ENCODE measurements at regions not wholly inside any gene's neighbourhood (a gene's known extent, or its start where the extent isn't known, plus 50 kb on each side); places are given as distances from the start of the nearest gene placed in this dataset.

GRCh38 chrX:27893871-27894270, 86.1 kb downstream of the MAGEB10 start:
- no peak overlapping the region for H3K4me3 ChIP-seq (ENCODE audit: low read length)
- TF ChIP-seq CTCF (conservative IDR thresholded peaks at IDR 0.05; ENCODE audit: low read depth, low read length), result no peak
- DNase-seq (ENCODE audit: low read depth), result no peak

- TF ChIP-seq CTCF (conservative IDR thresholded peaks at IDR 0.05; ENCODE audit: low read depth, low read length), result no peak
- H3K4me3 ChIP-seq (ENCODE audit: low read length), result no peak overlapping the region
- no peak for DNase-seq (ENCODE audit: low read depth)
Observed at GRCh38 chrX:27893211-27893610, 85.4 kb downstream of the MAGEB10 start.

GRCh38 chrX:27890611-27891010, 82.8 kb downstream of the MAGEB10 start:
- peak; percentile 18 for DNase-seq (ENCODE audit: low read depth)
- no peak for TF ChIP-seq CTCF (conservative IDR thresholded peaks at IDR 0.05; ENCODE audit: low read depth, low read length)
- no peak overlapping the region for H3K4me3 ChIP-seq (ENCODE audit: low read length)

GRCh38 chrX:27889878-27890277, 82.1 kb downstream of the MAGEB10 start:
- H3K4me3 ChIP-seq (ENCODE audit: low read length), result no peak overlapping the region
- DNase-seq (ENCODE audit: low read depth), result no peak
- TF ChIP-seq CTCF (conservative IDR thresholded peaks at IDR 0.05; ENCODE audit: low read depth, low read length), result no peak

GRCh38 chrX:27884654-27885053, 76.9 kb downstream of the MAGEB10 start:
- DNase-seq (ENCODE audit: low read depth), result no peak
- no peak overlapping the region for H3K4me3 ChIP-seq (ENCODE audit: low read length)
- TF ChIP-seq CTCF (conservative IDR thresholded peaks at IDR 0.05; ENCODE audit: low read depth, low read length), result no peak

GRCh38 chrX:27883468-27884092, 75.8 kb downstream of the MAGEB10 start:
- no peak for TF ChIP-seq CTCF (conservative IDR thresholded peaks at IDR 0.05; ENCODE audit: low read depth, low read length)
- no peak overlapping the region for H3K4me3 ChIP-seq (ENCODE audit: low read length)
- DNase-seq (ENCODE audit: low read depth), result no peak

- no peak for TF ChIP-seq CTCF (conservative IDR thresholded peaks at IDR 0.05; ENCODE audit: low read depth, low read length)
- DNase-seq (ENCODE audit: low read depth), result no peak
- no peak overlapping the region for H3K4me3 ChIP-seq (ENCODE audit: low read length)
Observed at GRCh38 chrX:27882695-27883094, 74.9 kb downstream of the MAGEB10 start.
